GOT3 (cell line): ENCODE measurements at regions not wholly inside any gene's neighbourhood (a gene's known extent, or its start where the extent isn't known, plus 50 kb on each side); places are given as distances from the start of the nearest gene placed in this dataset.
"Not testable (repeated sequence)": the region's sequence is repeated elsewhere in the genome, so short reads cannot be mapped to it uniquely, and the experiment has no call there.

Experiments
- DNase-seq: peaks from one replicate; lab custom pipeline; 2025; ENCODE audit warnings: mixed read lengths; lab: John Stamatoyannopoulos, UW

DNA sequence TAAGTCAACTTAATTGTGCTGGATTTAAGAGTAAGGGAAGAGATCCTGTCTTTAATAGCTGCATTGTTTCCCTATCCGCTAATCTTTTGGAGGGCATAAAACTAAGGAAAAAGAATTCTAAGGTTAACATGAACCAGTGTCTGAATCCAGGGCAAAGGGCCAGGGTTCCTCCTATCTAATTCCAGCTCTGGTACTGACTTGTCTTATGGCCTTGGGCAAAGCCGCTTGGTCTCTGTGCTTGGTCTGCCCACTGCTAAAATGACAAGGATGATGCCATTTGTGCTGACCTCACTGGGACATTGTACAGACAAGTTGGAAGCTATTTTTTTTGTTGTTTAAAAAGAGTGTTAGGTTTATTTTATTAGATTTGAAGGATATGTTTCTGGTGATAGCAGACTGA lies 334.7 kb upstream of the PIK3R1 start:
- DNase-seq = no peak

- DNase-seq = no peak
Measured at GRCh38 chr5:67880511-67880805, 335.1 kb upstream of the PIK3R1 start.

DNA sequence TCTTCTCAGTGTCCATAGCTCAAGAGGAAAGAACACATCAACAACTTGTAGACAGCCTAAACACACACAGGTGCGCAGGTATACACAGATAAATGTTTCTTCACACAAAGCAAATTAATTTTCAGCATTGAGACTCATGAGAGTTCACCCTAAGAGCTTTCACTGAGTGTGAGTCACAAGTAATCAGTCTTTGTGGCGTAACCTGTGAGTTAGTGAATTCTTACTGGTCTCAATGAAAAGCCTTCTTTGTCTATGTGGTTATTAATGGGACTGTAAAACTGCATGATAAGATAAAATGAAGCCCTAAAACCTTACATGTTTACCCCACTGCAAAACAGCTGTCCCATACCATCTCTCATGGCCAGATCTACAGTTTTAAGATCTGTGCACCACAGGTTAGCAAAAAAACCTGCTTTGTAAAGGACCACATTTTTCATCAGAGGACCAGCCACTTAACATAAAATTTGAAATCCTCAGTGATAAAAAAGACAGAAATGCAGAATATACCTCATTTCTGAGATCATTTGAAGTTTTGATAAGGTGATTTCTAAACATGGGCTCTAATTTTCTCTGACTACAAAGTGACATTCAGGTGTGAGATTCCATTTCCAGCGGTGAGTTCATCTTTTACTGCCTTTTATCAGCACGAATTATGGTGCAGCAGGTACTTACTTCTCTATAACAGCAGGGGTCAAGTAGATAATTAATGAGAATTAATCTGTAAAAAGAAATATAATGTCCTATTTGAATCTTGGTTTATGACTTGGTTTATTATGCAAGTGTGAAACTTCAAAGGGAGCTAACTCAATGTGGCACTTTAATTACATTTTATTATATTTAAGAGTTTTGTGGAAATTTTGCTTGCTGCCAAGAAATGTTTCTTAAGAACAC lies 335.7 kb upstream of the PIK3R1 start:
- no peak for DNase-seq

GRCh38 chr5:67878933-67879332 lies 336.6 kb upstream of the PIK3R1 start:
- DNase-seq = no peak

- DNase-seq = no peak
Measured at GRCh38 chr5:67876371-67876770, 339.2 kb upstream of the PIK3R1 start.

GRCh38 chr5:67875601-67876000 lies 340.0 kb upstream of the PIK3R1 start:
- no peak for DNase-seq

GRCh38 chr5:67873935-67874334 lies 341.6 kb upstream of the PIK3R1 start:
- DNase-seq = no peak

GRCh38 chr5:67870662-67871061 lies 344.9 kb upstream of the PIK3R1 start:
- no peak for DNase-seq

GRCh38 chr5:67864335-67864734 lies 351.2 kb upstream of the PIK3R1 start:
- not testable (repeated sequence) for DNase-seq

DNA sequence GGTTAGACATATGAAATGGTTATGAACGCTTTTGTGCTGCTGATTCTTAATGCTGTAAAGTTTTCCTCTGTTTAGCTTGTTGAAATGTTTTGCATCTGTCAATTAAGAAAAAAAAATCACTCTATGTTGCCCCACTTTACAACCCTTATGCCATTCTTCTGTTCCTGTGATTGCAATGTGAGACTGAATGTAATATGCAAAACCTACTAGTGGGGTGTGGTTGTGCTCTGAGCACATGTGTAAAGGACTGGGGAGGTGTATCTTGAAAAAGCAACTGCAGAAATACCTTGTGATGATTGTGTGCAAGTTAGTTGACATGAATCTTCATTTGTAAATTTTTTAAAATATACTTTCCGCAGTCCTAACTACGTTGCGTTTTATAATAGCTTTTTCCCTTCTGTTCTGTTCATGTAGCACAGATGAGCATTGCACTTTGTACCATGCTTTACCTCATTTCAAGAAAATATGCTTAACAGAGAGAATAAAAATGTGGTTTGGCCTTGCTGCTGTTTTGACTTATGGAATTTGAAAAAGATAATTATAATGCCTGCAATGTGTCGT lies 357.0 kb upstream of the PIK3R1 start:
- no peak for DNase-seq

DNA sequence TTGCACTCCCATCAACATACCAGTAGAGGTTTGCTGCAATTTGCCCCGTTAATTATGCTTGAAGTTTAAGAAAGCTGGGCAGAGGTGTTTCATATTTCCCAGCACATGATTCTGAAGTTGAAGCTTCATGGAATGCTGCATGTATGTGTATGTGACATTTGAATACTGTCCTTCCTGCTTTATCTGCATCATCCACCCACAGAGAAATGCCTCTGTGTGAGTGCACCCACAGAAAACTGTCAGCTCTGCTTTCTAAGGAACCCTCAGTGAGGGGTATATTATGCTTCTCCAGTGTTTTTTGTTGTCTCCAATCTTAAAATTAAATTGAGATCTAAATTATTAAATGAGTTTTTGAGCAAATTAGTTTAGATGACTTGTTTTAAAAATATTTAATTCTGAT lies 358.1 kb upstream of the PIK3R1 start:
- no peak for DNase-seq

- no peak for DNase-seq
Measured at GRCh38 chr5:67855523-67855922, 360.0 kb upstream of the PIK3R1 start.

DNA sequence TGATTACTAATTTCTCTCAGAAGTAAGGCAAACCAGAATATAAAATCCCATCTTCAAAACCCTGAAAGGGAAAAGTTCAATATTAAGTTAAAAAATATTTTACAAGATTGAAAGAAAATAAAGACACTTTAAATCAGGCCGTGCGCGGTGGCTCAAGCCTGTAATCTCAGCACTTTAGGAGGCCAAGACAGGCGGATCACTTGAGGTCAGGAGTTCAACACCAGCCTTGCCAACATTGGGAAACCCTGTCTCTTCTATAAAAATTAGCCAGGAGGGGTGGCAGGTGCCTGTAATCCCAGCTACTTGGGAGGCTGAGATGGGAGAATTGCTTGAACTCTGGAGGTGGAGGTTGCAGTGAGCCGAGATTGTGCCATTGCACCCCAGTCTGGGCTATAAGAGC lies 364.6 kb upstream of the PIK3R1 start:
- not testable (repeated sequence) for DNase-seq

- DNase-seq = no peak
Measured at GRCh38 chr5:67844924-67845323, 370.6 kb upstream of the PIK3R1 start.

DNA sequence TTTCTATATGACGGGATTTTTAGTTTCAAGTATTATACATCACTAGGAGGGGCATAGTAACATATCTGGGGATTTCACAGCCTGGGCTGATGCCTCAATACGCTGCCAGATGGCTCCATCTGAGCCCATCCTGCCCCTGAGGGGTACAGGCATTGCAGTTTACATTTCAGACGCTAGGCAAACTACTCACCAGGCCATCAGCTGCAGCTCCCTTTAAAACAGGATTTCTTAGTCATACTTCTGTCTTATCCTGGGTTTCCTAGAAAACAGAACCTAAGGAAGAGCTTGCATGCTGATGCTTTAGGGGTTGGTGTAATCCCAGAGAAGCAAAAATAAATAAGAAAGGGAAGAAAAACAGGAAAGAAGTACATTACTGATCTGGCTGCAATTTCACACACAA lies 372.8 kb upstream of the PIK3R1 start:
- no peak for DNase-seq

GRCh38 chr5:67837225-67837624 lies 378.3 kb upstream of the PIK3R1 start:
- DNase-seq = not testable (repeated sequence)

GRCh38 chr5:67836496-67836895 lies 379.1 kb upstream of the PIK3R1 start:
- not testable (repeated sequence) for DNase-seq

- no peak for DNase-seq
Measured at GRCh38 chr5:67831048-67831447, 384.5 kb upstream of the PIK3R1 start.

GRCh38 chr5:67827541-67827940 lies 388.0 kb upstream of the PIK3R1 start:
- DNase-seq = no peak

DNA sequence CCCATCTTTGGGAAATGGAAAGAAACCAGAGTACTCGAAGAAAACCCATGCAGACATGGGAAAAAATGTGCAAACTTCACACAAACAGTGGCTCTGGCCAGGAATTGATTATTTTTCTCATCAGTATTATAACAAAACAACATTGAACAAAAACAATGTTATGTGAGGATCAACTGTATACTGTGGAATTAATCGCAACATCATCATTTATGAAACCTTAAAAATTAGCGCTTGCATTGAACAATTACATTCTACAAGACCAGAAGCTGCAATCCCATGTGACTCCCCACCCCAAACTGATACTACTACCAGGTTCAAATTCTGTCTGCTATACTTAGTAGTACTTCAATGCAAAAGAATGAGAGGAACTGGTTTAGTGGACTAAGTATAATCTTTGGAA lies 390.7 kb upstream of the PIK3R1 start:
- DNase-seq = no peak

DNA sequence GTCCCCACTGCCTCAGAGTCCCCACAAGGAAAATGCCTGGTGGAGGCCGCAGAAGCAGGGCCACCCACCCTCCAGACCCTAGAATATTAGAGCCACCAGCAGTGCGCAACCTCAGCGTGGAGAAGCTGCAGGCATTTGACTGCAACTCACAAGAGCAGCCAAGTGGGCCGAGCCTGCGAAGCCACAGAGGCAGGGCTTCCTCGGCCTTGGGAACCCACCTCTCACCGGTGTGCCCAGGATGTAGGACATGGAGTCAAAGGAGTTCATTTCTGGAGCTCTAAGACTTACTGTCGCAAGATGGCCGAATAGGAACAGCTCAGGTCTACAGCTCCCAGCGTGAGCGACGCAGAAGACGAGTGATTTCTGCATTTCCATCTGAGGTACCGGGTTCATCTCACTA lies 397.9 kb upstream of the PIK3R1 start:
- DNase-seq = no peak

- no peak for DNase-seq
Measured at GRCh38 chr5:67816456-67816855, 399.1 kb upstream of the PIK3R1 start.

DNA sequence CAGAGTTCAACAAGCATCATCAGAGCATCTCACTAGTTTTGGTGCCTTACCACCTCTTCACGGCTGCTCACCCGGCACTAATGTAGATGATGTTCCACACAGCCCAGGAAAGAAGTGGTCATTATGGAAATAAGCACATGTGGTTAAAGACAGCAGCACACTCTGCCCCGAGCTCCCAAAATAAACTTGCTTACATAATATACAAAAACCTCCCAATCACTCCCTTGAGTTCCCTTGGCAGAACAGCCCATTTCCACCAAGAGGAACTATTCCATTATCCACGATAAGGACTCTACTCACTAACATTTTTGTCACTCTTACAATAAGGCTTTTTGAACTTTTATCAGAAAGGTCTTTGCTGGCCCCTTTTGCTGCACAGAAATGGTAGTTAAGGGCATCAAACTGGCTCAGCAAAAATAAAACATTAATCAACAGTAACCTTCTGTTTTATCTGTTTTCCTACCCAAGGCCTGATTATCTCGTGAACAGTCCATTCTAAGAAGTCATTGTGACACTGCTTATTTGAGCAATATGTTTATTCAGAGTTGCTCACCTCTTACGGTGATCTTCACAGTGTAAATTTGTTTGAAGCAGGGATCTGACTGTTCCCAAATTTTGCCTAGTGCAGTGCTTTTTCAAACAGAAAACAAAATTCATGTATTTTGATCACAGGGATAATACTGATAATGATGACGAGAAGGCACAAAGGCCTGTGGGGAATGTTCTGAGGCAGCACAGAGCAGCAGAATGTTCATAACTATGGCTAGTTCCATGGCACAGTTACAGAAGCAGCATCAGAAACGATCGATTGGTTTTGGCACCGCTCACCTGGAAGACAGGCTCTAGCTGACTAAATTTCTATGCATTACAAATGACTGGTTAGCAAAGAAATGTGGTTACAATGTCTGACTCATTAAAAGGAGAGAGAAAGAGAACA lies 399.8 kb upstream of the PIK3R1 start:
- no peak for DNase-seq
